ENCODE measurements at regions not wholly inside any gene's neighbourhood (a gene's known extent, or its start where the extent isn't known, plus 50 kb on each side); places are given as distances from the start of the nearest gene placed in this dataset.

- FAIRE-seq (no peak), DNase-seq (ENCODE audit: low read depth, low spot score) (no peak)
- TF ChIP-seq CTCF (IDR thresholded peaks at IDR 0.05; ENCODE audit: extremely low read depth in 1 of 2, insufficient read depth in 1 of 2, low read depth in 1 of 2, low read length in 2 of 2) (no peak), GATA2 (IDR thresholded peaks at IDR 0.05; ENCODE audit: insufficient read depth, insufficient read length, low read depth, low read length) (no peak), POLR2AphosphoS5 (IDR thresholded peaks at IDR 0.05; ENCODE audit: insufficient read depth, low read depth, low read length) (no peak), FOS (IDR thresholded peaks at IDR 0.05; ENCODE audit: borderline replicate concordance, insufficient read depth, low read length) (no peak), POLR2A (IDR thresholded peaks at IDR 0.05; ENCODE audit: low read depth, low read length) (no peak), MAX (IDR thresholded peaks at IDR 0.05; ENCODE audit: insufficient read depth, insufficient read length) (no peak), MYC (IDR thresholded peaks at IDR 0.05; ENCODE audit: low read depth, low read length) (no peak), EZH2 (IDR thresholded peaks at IDR 0.05; ENCODE audit: borderline replicate concordance, low read depth, low read length, severe bottlenecking) (no peak), JUN (IDR thresholded peaks at IDR 0.05; ENCODE audit: borderline replicate concordance, insufficient read depth, insufficient read length, low read depth) (no peak)
- Histone ChIP-seq H3K9me1 (replicated peaks; ENCODE audit: control insufficient read depth, extremely low read depth, insufficient read depth, low read length) (no peaks in the 10 kb centered on the region), H3K27ac (ENCODE audit: insufficient read depth, low read depth, low read length) (no peak overlapping the region), H3K4me2 (ENCODE audit: insufficient read depth, low read length) (no peak overlapping the region), H3K4me3 (replicated peaks in 1 of 3; ENCODE audit: insufficient read depth in 1 of 3, low read depth in 1 of 3, low read length in 3 of 3) (no peak overlapping the region), H3K9ac (replicated peaks; ENCODE audit: extremely low read depth, insufficient read depth, low read length) (no peak overlapping the region), H3K36me3 (ENCODE audit: control insufficient read depth in 2 of 2, extremely low read depth in 1 of 2, insufficient read depth in 2 of 2, low read length in 2 of 2) (no peaks in the 10 kb centered on the region), H3K79me2 (ENCODE audit: control insufficient read depth, insufficient read depth, low read length) (no peaks in the 10 kb centered on the region), H3K4me1 (ENCODE audit: control insufficient read depth, extremely low read depth, insufficient read depth, low read length) (no peaks in the 10 kb centered on the region), H4K20me1 (replicated peaks; ENCODE audit: control insufficient read depth, extremely low read depth, insufficient read depth, low read length) (no peaks in the 10 kb centered on the region), H3K27me3 (ENCODE audit: control insufficient read depth in 2 of 2, insufficient read depth in 2 of 2, low read length in 2 of 2) (no peaks in the 10 kb centered on the region), H2AFZ (ENCODE audit: low read depth, low read length) (no peak overlapping the region), H3K9me3 (replicated peaks; ENCODE audit: control insufficient read depth, insufficient read depth, low read length) (peaks cover 2% of the 10 kb centered on the region)
- intact Hi-C loops (cut with micrococcal nuclease) (no loop called here), dilution Hi-C loops (cut with MboI; ENCODE audit: extremely low pct_ligation_motif_present, low sequenced_read_pairs) (no loop called here)
- POLR2A ChIA-PET: no interaction called here
- CTCF ChIA-PET: no interaction called here
- no TSS peak for BruUV-seq (replicated peaks)
These were observed 867.4 kb downstream of the KCNT2 start for GRCh38 chr1:195740862-195741261.
